Mammary epithelial cell (primary cell): ENCODE measurements at regions not wholly inside any gene's neighbourhood (a gene's known extent, or its start where the extent isn't known, plus 50 kb on each side); places are given as distances from the start of the nearest gene placed in this dataset.

Experiments
- EZH2 ChIP-seq: IDR thresholded peaks from 2 replicates; pipeline ENCODE4 v1.6.1; 2012; ENCODE audit warnings: low read length, inconsistent platforms, borderline replicate concordance
- TF ChIP-seq, protein P1 (sequence below), 2 donors: IDR thresholded peaks in 1 of 2; conservative IDR thresholded peaks in 1 of 2; 2 replicates each; pipeline ENCODE4 v1.5.1; 2011 to 2012; ENCODE audit warnings: inconsistent platforms in 2 of 2, low read length in 2 of 2, mild to moderate bottlenecking in 2 of 2, control low read depth in 1 of 2, low read depth in 1 of 2; ENCODE audit not compliant: insufficient read depth in 1 of 2; ENCODE audit errors: extremely low read depth in 1 of 2

DNA sequence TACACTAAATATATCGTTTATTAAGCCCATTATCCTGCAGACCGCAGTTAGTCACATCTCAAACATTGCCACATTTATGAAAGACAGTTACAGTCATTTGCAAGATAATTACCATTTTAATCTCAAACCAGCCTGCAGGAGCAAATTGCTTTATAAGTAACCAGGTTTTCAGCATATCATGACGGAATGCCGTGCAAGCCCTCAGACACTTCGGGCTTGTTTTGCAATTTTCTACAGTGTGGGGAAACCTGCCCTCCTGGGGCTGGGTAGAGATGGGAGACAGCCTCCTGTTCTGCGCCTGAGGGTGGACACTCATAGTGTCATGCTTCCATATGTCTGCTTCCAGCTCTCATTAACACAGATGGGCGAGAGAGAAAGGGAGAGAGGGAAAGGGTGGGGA, 563.9 kb downstream of the NPHP4 start:
- TF ChIP-seq, protein P1, sequence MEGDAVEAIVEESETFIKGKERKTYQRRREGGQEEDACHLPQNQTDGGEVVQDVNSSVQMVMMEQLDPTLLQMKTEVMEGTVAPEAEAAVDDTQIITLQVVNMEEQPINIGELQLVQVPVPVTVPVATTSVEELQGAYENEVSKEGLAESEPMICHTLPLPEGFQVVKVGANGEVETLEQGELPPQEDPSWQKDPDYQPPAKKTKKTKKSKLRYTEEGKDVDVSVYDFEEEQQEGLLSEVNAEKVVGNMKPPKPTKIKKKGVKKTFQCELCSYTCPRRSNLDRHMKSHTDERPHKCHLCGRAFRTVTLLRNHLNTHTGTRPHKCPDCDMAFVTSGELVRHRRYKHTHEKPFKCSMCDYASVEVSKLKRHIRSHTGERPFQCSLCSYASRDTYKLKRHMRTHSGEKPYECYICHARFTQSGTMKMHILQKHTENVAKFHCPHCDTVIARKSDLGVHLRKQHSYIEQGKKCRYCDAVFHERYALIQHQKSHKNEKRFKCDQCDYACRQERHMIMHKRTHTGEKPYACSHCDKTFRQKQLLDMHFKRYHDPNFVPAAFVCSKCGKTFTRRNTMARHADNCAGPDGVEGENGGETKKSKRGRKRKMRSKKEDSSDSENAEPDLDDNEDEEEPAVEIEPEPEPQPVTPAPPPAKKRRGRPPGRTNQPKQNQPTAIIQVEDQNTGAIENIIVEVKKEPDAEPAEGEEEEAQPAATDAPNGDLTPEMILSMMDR (conservative IDR thresholded peaks at IDR 0.05 in 1 of 2, IDR thresholded peaks at IDR 0.05 in 1 of 2; ENCODE audit: extremely low read depth in 1 of 2, insufficient read depth in 1 of 2, low read depth in 1 of 2, low read length in 2 of 2), result no peak
- no peak for TF ChIP-seq EZH2
